NCI-H460 (cell line): ENCODE measurements at regions not wholly inside any gene's neighbourhood (a gene's known extent, or its start where the extent isn't known, plus 50 kb on each side); places are given as distances from the start of the nearest gene placed in this dataset.

Experiments
- DNase-seq: peaks from one replicate; pipeline ENCODE4 v3.0.0-alpha.2; 2016; ENCODE audit warnings: low read depth; ENCODE audit errors: extremely low read depth
- small RNA-seq, 2 experiments: library from RNA; depleted of rRNA; stranded (forward); fragments of <200 nt; gene quantifications; one replicate each; pipeline ENCODE3, GENCODE V24; 2014

DNA sequence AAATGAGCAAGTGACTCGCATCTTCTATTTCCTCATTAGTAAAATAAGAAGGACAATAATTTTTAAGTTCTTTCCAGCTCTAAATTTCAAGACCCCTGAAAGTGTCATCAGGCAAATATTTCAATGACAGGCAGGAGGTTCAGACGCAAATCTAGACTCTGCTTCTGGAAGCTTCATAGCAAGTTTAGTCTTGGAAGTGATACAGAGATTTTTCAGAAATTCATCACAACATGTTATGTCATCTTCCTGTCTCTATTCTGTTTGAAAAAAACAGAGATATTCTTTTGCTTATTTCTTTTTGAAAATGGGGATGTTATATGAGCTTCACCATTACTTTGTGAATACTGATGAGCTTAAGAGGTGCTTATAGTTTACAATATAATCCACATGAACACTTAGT lies 74.0 kb downstream of the C3orf85 start:
- no peak for DNase-seq

DNA sequence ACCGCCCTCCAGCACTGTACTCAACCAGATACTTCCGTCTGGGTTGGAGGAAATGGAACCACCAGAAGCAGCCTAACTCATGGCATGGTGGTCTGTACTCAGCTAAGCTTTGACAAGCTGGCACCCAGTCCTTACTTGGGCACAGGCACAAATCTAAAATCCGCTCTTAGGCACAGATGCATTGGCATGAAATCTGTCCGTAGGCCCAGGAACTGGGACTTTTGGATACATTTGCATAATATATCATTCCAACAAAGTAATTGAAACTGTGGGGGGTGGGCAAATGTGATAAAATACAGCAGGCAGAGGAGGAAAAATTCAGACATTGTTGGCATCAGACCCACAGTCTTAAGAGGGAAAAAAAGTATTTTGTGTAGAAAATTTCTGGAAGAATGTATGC lies 75.4 kb downstream of the C3orf85 start:
- DNase-seq = no peak

- DNase-seq = no peak
These were observed 76.8 kb downstream of the C3orf85 start for GRCh38 chr3:109213321-109213720.

DNA sequence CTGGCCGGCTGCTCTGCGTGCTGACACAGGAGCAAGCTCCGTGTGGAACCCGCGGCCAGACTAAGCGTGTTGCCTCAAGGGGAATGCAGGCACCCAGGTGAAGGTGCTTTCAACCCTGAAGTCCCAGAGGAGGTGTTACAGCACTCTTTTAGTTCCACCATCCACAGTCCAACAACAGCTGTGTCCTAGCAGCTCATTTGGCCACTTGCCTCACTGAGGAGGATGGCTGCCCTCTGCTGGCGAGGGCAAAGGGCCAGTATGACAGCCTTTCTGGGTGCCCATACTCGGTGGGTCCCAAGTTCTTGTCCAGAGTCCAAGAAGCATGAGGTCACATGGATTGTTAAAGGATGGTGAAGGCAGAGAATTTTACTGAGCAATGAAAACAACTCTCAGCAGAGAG lies 87.8 kb downstream of the C3orf85 start:
- peak; percentile 9 for DNase-seq

DNA sequence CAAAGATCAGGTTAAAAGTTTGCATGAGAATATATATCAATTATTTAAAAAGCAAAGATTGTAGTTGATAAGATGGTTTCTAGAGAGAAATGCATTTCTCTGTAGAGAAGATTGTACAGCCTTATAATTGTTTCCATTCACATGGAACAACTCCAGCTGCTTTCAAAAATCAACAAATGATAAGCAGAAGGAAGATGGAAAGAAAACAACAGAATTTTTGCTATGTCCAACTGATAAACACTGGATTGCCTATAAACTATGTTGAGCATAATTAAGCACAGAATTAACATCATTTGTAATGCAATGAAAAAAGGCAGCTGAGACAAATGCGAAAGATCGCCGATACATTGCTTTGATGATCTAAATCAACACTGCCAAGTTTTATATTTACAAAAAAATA lies 89.0 kb downstream of the C3orf85 start:
- DNase-seq = no peak

DNA sequence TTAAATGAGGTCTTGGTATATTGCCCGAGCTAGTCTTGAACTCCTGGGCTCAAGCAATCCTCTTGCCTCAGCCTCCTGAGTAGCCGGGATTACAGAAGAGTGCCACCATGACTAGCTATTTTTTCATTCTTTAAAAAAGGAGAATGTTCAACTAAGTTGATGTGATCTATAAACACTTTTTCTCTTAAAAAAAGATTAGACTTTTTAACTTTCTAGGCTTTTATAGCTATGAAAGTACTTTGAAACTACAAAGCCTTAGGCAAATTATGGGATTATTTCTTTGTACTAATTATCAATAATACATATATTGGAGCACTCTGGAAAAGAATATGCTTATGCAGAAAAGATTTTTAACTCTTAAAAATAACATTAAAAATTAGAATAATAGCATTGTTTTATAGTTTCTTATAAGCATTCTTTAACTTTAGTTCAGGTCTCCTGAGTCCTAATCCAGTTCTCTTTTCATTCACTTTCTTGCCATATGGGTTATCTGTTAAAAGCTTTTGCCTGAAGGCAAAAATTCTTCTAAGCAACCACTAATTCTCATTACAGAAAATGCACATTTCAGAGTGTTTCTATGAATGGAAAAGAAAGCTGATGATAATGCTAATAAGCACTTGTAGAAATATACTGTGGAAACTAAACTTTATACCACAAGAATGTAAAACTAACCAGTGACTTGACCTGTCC lies 87.8 kb downstream of the DPPA2 start:
- no peak for DNase-seq

- no peak for DNase-seq
These were observed 87.0 kb downstream of the DPPA2 start for GRCh38 chr3:109229174-109229847.

- no peak for DNase-seq
These were observed 82.0 kb downstream of the DPPA2 start for GRCh38 chr3:109234300-109234699.

DNA sequence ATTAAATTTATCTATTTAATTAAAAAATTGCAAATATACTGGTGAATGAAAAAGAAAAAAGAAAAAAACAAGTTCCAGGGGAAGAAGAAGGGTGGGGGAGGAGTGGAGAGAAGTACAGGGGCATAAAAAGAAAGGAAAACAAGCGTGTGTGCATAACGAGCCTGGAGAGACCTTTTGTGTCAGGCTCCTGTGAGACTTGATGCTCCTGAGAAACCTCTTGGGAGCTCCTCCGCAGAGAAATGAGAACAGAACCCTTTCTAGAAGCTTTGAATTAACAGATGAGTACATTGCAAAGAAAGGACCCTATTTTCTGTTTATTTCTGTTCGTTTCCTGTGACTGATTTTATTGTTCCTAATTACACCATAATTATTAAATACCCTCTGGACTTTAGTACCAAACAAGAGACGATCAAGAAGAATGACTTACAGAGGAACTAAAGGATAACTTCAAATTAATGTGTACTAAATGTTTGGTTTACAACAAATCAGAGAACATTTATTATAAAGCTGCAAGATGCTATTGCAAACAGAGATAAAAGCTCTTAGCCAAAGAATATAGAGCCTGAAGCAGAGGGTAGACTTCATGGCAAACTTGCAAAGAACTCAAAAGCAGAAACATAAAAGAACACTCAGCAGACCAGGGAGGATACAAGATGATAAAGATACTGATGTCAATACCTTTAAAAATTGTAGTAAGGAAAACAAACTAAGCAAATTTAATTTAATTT lies 74.7 kb downstream of the DPPA2 start:
- DNase-seq = no peak

DNA sequence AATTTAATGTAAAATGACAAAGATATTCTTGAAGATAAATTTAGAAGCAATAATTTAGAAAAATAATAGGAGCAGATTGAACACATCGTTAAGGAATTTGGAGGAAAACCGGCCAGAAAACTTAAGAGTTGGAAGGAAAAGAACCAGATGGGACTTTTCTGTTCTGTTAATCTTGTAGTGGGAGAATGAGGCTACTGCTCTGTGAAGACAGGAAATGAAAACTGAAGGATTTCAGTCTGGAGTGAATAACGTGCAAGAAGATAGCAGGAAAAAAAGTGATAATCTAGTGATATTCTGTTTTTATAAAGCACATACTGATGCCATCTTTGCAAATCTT lies 74.2 kb downstream of the DPPA2 start:
- DNase-seq = no peak

Small RNA genes lying in the stretch of these regions (small RNA-seq; reads per million reads assigned to genes)
- gene RNU6-1236P = 0 reads per million in 2 experiments
